ENCODE measurements at regions not wholly inside any gene's neighbourhood (a gene's known extent, or its start where the extent isn't known, plus 50 kb on each side); places are given as distances from the start of the nearest gene placed in this dataset.
"Not testable (repeated sequence)": the region's sequence is repeated elsewhere in the genome, so short reads cannot be mapped to it uniquely, and the experiment has no call there.

DNA sequence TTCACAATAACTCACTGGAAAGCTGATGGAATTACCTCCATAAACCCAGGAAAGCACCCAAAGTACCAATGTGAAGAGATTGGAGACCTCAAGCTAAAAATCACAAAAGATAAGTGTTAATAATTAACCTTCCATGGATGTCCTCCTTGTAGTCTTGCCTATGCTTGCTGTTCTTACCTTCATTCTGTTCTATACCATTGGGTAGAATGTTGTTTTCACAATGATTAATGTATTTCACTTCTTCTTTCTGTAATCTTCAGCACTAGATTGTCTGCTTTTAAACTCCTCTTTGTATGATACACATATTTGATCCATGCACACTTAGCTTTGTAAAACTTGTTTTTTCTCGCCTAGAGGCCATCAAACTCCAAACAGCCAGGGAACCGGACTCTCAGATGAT, 570.3 kb downstream of the RAPGEF2 start:
- DNase-seq = no peak

DNA sequence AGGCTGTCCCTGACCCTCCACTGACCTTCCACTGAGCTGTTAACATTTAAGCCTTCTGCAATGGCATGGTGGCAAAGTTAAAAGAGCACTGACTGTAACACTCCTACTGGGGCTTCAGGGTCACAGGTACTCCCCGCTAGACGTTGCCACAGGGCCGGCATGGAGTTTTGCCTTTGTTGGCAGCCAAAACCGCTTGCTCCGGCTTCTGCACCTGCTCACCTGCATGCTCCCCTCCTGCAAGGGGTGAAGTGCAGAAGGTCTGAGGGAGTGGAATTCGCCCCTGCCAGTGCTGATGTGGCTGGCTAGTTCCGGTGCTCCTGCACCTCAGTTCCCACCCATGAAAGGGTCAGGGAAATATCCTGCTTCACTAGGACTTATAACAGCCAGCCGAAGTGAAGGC, 571.4 kb downstream of the RAPGEF2 start:
- no peak for DNase-seq

DNA sequence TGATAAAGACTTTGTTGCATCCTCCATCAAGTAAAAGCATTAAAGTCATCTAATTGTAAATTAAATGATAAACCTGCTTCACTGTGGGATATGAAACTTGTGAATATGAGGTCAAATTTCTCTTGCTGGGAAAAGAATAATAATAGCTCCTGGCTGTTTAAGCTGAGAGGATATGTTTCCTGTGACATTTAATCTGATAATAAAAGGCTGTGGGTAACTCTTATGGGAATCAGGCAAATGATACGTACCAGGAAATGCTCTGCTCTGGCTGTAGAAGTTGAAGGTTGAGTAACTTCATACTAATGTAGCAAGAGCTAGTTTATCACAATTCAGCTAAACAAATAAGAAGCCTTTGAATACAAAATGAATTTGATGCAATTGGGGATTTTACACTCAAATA, 574.6 kb downstream of the RAPGEF2 start:
- DNase-seq = no peak

DNA sequence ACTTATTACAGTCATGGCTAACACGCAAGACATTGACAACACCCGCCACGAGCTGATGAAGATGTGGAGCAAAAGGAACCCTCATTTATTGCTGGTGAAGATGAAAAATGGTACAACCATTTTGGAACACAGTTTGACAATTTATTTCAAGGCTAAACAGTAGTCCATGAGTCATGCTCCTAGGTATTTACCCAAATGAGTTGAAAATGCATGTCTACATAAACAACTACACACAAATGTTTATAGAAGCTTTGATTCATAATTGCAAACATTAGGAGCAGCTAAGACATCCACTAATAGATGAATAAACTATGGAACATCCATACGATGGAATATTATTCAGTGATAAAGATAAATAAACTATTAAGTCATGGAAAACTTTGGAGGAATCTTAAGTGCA, 580.1 kb downstream of the RAPGEF2 start:
- no peak for DNase-seq

DNA sequence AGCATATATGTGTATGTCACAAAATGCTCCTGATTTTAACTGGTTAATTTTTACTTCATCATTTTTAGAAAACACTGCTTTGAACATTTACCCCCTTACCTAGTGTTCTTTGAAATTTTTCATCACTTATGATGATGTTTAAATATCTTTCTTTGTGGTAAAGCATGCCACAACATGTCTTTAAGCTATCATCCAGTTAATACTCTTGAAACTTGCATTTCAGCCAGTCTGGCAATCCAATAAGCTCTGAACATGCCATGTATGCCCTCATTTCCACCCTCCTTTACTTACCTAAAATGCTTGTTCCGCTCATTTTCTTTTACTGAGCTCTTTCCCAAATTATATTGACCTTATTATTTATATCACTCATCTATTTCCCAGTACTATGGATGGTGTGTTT, 581.2 kb downstream of the RAPGEF2 start:
- DNase-seq = no peak

DNA sequence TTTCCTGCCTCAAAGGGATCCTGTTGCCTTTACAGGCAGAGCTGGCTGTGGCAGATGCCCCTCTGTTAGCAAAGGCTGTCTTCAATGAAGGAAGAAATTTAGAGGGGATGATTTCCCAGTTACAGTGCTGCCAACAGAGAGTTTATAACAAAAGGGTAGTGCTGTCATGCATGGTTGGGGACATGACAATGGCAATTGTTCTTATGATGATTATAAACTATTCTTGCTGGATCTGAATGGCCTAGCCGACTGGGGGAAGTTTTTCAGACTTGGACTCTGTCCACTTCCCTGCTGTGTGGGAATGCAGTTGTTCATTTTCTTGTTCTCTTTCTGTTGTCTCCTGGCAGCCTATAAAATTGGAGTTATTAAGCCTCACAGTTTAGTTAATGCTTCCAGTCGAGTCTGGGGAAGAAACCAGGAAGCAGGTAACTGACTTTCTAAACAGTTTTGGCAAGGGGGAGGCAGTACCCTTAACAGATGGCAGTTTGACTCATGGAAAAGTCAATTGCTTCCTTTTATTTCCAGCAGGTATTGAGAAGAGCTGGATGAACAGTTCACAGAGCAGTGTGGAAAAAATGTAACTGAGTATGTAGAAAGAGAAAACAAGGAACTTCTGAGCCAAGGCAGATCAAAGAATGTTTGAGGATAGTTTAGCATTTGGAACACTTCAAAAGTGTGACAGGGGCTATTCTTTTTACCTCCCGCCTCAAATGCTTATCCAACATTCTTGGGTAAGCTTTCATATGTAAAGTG, 582.6 kb downstream of the RAPGEF2 start:
- no peak for DNase-seq

DNA sequence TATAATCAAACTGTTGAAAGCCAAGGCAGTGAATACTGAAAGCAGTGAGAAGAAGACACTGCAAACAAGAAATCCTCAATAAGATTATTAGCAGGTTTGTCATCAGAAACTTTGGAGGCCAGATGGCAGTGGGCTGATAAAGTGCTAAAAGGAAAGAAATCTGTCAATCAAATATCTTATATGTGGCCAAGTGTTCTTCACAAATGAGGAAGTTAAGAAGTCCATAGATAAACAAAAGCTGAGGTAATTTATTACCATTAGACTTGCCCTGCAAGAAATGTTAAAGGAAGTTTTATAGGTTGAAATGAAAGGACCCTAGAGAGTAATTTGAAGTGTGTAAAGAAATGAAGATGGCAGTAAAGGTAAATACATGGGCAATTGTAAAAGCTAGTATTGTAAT, 586.6 kb downstream of the RAPGEF2 start:
- DNase-seq = no peak

DNA sequence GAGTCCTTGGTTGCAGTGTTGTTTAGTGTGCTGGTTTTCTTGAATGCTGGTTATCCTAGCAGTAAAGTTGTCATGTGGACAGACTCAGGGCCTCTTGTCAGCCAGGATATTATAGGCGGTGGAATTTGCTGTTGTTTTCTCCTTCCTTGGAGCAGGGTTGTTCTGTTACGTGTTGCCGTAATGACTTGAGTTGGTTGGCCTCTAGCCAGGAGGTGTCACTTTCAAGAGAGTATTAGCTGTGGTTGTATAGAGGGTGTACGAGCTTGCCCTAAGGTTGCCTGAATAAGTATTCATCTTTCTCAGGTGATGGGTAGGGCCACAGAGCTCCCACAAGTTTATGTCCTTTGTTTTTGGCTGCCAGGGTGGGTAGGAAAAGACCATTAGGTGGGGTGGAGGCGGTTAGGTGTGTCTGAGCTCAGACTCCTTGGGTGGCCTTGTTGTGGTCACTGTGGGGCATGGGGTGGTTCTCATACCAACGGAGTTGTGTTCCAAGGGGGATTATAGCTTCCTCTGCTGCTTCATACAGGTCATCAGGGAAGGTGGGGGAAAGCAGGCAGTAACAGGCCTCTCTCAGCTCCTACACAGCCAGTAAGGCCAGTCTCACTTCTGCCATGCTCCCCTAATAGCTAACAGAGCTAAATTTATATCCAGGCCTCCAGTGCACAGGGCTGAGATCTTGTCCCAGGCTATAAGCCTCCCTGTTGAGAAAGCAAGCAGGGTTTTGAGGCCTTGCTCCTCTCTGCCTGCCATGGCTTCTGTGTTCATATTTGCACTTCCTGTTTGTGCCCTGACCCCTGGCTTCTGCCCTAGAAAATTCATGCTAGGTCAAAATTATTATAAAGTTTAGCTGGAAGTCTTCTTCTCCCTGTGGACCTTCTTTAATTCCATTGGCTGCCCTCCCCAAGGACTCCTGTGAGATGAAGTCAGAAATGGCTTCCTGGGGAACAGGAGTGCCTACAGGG, 594.7 kb downstream of the RAPGEF2 start:
- no peak for DNase-seq

DNA sequence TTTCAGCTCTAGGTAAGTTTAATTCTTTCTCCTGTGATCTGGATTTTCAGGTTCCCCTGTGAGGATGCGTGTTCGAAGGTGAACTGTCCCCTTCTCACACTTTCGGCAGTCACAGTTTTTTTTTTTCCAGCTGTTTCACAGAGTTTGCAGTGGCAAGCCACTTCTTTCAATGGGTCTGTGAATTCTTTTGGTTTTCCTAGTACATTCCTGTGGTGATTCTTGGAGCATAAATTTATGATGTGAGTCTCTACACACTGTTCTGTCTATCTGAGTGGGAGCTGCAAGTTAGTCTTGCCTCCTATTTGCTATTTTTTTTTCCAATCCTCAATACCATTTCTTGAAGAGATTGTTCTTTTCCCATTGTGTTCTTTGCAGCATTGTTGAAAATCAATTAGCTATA, 595.5 kb downstream of the RAPGEF2 start:
- DNase-seq = no peak

DNA sequence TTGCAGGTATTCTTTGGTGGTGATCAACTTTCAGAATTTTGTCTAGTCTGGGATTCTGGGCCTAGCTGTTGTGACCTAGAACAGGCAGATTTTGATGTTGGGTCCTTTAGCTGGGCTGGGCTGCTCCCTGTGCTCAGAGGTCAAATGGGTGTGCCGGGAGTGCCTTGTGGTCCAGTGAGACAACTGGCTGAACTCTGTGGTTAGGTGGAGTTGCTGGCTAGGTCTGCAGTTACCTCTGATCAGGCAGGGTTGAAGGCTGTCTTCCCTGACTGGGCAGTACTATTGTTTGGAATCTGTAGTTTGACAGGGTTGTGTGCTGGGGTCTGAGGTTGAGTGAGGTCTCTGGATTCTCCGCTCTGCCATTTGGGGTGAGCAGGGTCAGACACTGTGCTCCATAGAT, 599.3 kb downstream of the RAPGEF2 start:
- DNase-seq = no peak

DNA sequence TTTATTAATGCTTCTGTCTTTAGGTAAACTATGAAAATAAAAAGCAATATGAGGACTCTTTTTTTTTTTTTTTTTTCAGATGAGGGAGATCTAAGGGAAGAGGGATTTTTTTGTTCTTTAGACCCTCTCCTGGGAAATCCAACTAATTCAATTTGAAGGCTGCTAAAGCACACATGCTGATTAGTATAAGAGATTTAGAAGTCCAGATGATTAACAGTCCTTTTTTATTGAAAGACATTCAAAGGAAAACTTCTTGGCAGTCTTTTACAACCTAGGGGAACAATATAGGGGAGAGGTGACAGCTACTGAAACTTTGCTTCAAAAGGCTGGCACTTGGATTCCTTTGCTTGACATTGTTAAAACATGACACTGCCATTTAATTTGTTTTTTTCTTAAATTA, 602.5 kb downstream of the RAPGEF2 start:
- no peak for DNase-seq

DNA sequence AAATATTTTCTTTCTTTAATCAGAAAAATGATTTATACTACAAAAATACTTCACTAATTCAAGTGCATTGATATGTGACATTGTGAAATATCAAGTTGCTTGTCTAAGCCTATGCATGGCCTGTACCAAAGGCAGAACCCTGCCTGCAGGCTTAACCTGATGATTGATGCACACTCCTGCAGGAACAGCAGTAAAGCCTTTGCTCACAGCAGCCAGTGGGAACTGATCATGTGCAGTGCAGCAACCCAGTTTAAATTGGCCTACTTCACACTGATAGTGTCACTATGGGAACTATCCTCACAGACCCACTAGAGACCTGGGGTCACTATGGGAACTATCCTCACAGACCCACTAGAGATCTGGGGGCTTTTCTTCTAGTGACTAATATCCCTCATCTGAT, 603.8 kb downstream of the RAPGEF2 start:
- no peak for DNase-seq

DNA sequence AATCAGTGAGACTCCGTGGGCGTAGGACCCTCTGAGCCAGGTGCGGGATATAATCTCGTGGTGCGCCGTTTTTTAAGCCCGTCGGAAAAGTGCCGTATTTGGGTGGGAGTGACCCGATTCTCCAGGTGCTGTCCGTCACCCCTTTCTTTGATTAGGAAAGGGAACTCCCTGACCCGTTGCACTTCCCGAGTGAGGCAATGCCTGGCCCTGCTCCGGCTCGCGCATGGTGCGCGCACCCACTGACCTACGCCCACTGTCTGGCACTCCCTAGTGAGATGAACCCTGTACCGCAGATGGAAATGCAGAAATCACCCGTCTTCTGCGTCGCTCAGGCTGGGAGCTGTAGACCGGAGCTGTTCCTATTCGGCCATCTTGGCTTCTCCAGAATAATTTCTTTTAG, 612.3 kb downstream of the RAPGEF2 start:
- DNase-seq = not testable (repeated sequence)

DNA sequence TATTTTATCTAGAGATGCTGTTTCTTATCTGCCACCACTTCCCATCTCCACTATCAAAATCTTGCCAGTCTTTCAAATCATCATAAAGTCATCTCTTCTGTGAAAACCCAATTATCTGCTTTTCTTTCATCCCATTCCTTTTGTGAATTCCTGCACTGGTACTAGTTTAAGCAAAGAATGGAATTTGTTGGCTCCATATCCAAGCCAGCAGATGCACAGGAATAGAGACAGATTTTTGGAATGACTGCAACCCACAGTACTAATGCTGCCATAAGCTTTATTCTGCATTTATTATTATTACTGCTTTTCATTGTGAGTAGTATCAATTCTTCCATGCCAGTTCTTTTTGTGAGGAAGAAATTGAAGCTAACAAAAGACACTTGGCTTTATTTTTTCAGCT, 616.7 kb downstream of the RAPGEF2 start:
- DNase-seq = no peak

DNA sequence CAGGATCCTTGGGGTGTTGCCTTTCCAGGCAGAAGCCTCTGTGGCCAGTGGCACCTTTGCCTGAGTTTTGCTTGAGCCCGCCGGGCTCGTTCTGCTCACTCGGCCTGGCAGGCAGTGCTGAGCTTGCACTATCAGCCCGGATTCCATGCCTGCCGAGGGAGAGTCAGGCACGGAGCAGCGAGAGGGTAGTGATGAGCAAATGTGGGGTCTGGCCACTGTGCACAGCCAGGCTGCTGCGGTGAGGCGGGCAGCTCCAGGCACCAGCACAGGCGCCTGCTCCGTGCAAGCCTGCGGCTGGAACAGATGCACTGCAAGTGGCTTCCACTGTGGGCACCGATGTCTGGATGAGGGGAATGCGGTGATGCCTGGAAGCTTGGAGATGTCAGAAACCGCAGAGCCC, 619.2 kb downstream of the RAPGEF2 start:
- no peak for DNase-seq

DNA sequence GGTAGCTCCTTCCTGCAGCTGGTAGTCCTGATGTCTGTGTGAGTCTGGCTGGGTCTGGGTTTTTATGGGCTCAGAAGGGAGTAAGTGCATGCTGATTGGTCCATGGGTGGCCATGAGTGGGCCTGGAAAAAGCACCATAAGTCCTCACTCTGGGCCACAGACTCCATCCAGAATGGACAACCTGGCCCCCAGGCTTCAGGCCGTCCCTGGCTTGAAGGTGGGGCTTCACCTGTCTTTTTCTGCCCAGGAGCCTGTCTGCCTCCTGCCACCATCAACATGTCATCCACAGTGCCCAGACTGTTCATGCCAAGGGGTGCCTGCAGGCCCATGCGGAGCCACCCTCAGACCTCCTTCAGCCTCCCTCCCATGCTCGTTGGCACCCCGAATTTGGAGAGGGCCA, 620.0 kb downstream of the RAPGEF2 start:
- DNase-seq = no peak

DNA sequence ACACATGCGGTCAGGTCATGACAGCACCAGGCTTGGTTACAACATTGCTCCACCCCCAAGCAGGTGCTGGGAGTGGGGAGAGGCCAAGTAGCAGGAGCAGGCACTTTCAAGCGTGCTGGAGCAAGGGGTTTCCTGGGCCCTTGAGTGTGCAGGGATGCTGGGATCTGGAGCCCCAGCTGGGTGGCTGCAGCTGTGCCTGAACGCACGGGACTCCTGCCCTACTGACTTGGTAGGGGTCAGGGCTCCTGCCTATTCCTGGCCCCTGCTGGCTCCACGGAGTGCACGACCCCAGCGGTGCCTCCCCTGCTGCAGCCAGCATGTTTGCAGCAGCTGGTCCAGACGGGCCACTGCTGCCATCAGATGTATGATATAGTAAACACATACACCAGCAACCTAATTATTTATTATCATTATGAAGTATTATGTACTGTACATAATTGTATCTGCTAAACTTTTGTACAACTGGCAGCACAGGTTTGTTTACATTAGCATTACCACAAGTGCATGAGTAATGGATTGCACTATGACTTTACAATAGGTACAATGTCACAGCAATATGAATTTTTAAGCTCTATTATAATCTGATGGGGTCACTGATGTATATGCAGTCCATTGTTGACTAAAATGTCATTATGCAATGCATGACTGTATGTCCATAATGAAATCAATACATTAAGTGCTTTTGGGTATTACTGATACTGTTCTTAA, 620.6 kb downstream of the RAPGEF2 start:
- DNase-seq = no peak

DNA sequence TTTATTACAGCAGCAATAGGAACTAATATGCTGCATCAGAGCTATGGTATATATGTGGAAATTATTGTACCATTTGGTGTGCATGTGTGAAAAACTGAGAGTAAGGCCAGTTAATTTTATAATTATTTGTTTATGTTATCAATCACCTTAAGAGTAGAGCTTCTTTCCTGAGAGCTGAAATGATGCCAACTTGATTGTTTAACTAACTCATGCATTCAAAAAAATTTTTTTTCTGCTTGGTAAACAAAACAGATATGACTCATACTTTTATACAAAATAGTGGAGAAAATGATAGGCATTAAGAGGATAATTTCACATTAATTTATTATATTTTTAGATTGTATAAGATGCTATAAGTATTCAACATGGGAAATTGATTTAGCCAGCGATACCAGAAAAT, 622.7 kb downstream of the RAPGEF2 start:
- no peak for DNase-seq

DNA sequence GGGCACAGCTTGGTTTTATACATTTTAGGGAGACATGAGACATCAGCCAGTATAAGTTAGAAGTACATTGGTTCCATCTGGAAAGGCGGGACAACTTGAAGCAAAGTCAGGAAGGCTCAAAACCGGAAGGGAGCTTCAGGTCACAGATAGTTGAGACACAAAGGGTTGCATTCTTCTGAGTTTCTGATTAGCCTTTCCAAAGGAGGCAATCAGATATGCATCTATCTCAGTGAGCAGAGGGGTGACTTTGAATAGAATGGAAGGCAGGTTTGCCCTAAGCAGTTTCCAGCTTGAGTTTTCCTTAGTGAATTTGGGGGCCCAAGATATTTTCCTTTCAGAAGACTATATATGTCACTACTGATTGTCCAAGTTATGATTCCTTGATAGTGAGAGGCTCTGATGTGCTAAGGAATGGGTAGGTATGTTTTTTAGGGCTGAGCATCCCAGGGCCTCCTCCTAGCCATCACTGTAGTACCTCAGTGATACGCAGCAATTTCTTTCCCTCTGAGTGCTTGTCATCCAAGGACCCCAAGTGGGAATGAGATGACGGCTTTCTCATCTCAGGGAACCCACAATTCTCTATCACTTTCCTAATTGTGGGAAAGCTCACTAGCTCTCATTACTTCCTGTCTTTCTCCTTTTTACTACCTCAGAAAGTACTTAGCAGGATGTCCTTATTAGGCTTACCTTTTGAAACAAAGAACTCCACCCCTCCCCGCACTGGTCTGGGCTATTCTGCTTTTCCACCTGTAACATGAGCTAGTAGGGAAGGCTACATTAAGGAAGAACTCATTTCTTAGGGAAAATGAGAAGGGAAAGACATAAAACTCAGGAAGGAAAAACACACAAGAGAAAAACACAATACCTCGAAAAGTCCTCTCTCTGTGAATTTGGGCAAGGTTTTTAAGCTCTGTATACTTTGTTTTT, 632.7 kb downstream of the RAPGEF2 start:
- DNase-seq = no peak

DNA sequence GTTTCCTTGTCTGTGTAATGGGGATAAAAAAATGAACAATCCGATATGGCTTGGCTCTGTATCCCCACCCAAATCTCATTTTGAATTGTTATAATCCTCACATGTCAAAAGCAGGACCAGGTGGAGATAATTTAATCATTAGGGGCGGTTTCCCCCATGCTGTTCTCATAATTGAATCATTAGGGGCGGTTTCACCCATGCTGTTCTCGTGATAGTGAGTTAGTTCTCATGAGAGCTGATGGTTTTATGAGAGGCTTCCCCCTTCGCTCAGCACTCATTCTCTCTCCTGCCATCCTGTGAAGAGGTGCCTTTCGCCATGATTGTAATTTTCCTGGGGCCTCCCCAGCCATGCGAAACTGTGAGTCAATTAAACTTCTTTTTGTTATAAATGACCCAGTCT, 633.5 kb downstream of the RAPGEF2 start:
- DNase-seq = no peak

DNA sequence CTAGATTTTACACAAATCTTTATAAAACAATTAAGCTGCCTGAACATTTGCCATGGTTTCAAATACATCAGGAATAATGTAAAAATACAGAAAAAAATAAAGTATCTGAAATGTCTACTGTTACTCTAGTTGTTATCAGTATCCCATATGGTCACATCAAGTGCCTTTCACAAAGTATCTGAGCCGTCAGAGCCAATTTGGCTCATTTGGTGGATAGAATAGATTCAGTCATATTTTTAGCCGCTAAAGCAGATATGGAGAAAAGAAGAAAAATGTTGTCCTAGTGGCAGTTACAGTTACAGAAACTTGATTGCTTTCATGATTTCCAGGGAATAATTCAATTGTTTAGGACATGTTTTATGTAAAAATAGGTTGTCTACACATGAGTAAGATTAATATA, 641.1 kb downstream of the RAPGEF2 start:
- no peak for DNase-seq

DNA sequence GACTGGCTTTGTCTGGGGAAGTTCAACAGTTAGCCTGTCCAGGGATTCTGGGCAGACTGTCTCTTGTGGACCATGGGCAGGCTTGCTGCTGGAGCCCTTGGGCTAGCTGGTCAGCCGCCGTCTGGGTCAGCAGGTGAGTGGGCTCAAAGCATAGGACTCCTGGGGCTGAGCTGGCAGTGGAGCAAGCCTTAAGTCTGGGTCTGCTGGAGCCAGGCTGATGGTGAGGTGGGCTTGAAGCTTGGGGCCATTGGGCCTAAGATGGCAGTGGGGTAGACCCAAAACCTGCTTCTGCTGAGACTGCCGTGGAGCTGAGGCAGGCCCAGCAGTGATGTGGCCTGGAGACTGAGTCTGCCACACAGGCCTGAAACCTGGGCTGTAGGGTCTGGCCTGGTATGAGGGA, 645.1 kb downstream of the RAPGEF2 start:
- DNase-seq = no peak

Data from hematopoietic multipotent progenitor cell treated with erythropoietin and hydrocortisone succinate and interleukin-3 and kit ligand, for 8 days (in vitro differentiated cells).